HepG2 (cell line): ENCODE measurements at regions not wholly inside any gene's neighbourhood (a gene's known extent, or its start where the extent isn't known, plus 50 kb on each side); places are given as distances from the start of the nearest gene placed in this dataset.

ENCODE experiments used
- ATAC-seq: fragments of 200-7000 bp; cut with Tn5 transposase; 3 replicates; pipeline ENCODE4 v1.9.1; 2020; ENCODE audit warnings: mild to moderate bottlenecking, moderate library complexity
- BruUV-seq: library from RNA; stranded (reverse); fragments of 400-500 nt; replicated peaks from 2 replicates; lab custom pipeline; 2021; lab: Mats Ljungman, UMichigan
- CTCF ChIA-PET: fragments of 300-600 bp; formaldehyde crosslinking; extraction: SDS; loops from one replicate; lab custom pipeline; 2021; ENCODE audit warnings: low total read pairs, inconsistent platforms, low intra/inter-chr PET ratio; lab: Yijun Ruan, JAX
- POLR2A ChIA-PET: fragments of 350-600 bp; sonication (Branson Sonifier 250); formaldehyde crosslinking; loops from one replicate; lab custom pipeline; 2020; ENCODE audit warnings: antibody characterized with exemption, inconsistent platforms; lab: Yijun Ruan, JAX
- DNase-seq: peaks from one replicate; pipeline ENCODE4 v3.0.0-alpha.2; 2015; ENCODE audit warnings: low spot score
- FAIRE-seq: peaks from 3 replicates; lab custom pipeline; 2011; peaks lifted over from hg19 to GRCh38; lab: Jason Lieb, UNC
- H2AFZ ChIP-seq: one replicate; pipeline ENCODE4 v1.6.1; 2011; ENCODE audit warnings: low read length, inconsistent platforms
- H3K27ac ChIP-seq: fragments of 300-600 bp; 3 replicates; pipeline ENCODE4 v1.8.0; 2011; ENCODE audit warnings: mixed run types, mild to moderate bottlenecking, mixed read lengths, low read length, inconsistent platforms; ENCODE audit not compliant: insufficient read depth; ENCODE audit errors: extremely low read length
- H3K27me3 ChIP-seq, 2 experiments: fragments of 200-600 bp in 1 of 2; 2 replicates in 1 of 2; 3 replicates in 1 of 2; pipeline versions ENCODE4 v1.6.0 to v1.8.0; 2011; ENCODE audit warnings: low read length in 2 of 2, mild to moderate bottlenecking in 2 of 2, moderate library complexity in 2 of 2, inconsistent platforms in 1 of 2; ENCODE audit not compliant: insufficient read depth in 2 of 2, control insufficient read depth in 1 of 2
- H3K36me3 ChIP-seq, 2 experiments: fragments of 200-600 bp in 1 of 2; replicated peaks in 1 of 2; 2 replicates in 1 of 2; 3 replicates in 1 of 2; pipeline versions ENCODE4 v1.5.1 to v1.8.0; 2011; ENCODE audit warnings: low read length in 2 of 2, inconsistent platforms in 1 of 2; ENCODE audit not compliant: insufficient read depth in 2 of 2, control insufficient read depth in 1 of 2
- H3K4me1 ChIP-seq: 2 replicates; pipeline ENCODE4 v1.5.1; 2012; ENCODE audit warnings: low read length, inconsistent platforms; ENCODE audit not compliant: insufficient read depth
- H3K4me2 ChIP-seq: 2 replicates; pipeline ENCODE4 v1.6.0; 2011; ENCODE audit warnings: low read depth, low read length, inconsistent platforms
- H3K4me3 ChIP-seq, 3 experiments: fragments of 200-600 bp in 1 of 3; sonication (generic), shearing (Covaris generic) in 1 of 3; replicated peaks in 1 of 3; 2 replicates each; pipeline ENCODE4 v1.5.1; 2011 to 2016; ENCODE audit warnings: low read length in 3 of 3, inconsistent platforms in 2 of 3, low read depth in 2 of 3, mild to moderate bottlenecking in 2 of 3, control low read depth in 1 of 3, mixed read lengths in 1 of 3; ENCODE audit not compliant: insufficient read depth in 1 of 3
- H3K79me2 ChIP-seq: one replicate; pipeline ENCODE4 v1.6.1; 2011; ENCODE audit warnings: low read length, inconsistent platforms; ENCODE audit not compliant: insufficient read depth
- H3K9ac ChIP-seq: 2 replicates; pipeline ENCODE4 v1.6.0; 2011; ENCODE audit warnings: mild to moderate bottlenecking, low read depth, low read length, inconsistent platforms; ENCODE audit not compliant: insufficient read depth
- H3K9me3 ChIP-seq: 2 replicates; pipeline ENCODE4 v1.5.1; 2012; ENCODE audit warnings: mild to moderate bottlenecking, low read length
- H4K20me1 ChIP-seq: 2 replicates; pipeline ENCODE4 v1.6.0; 2011; ENCODE audit warnings: inconsistent platforms, mild to moderate bottlenecking, low read length, moderate library complexity; ENCODE audit not compliant: insufficient read depth
- ATF7-NPFF ChIP-seq: sonication (generic); formaldehyde crosslinking; IDR thresholded peaks from 2 replicates; pipeline ENCODE4 v1.8.1; 2023; ENCODE audit warnings: mild to moderate bottlenecking, low read depth, missing genetic modification reagents, moderate library complexity
- FIP1L1 ChIP-seq: fragments of 200-400 bp; formaldehyde crosslinking; IDR thresholded peaks from 2 replicates; pipeline ENCODE4 v1.6.1; 2018; ENCODE audit warnings: low read depth, mild to moderate bottlenecking, low read length, moderate library complexity, borderline replicate concordance; ENCODE audit not compliant: insufficient read depth
- GFI1 ChIP-seq: sonication (generic); formaldehyde crosslinking; IDR thresholded peaks from 2 replicates; pipeline ENCODE4 v1.5.0; 2020; ENCODE audit warnings: missing genetic modification reagents, mild to moderate bottlenecking, borderline replicate concordance
- RFX3 ChIP-seq: IDR thresholded peaks from 2 replicates; pipeline ENCODE4 v1.6.1; 2016; ENCODE audit warnings: missing biosample characterization, missing genetic modification reagents
- ZNF460 ChIP-seq: sonication (generic); formaldehyde crosslinking; IDR thresholded peaks from 2 replicates; pipeline ENCODE4 v1.5.1; 2020; ENCODE audit warnings: missing genetic modification reagents, mild to moderate bottlenecking, borderline replicate concordance
- ZNF773 ChIP-seq: sonication (generic); formaldehyde crosslinking; IDR thresholded peaks from 2 replicates; pipeline ENCODE4 v1.4.0; 2020; ENCODE audit warnings: missing genetic modification reagents, borderline replicate concordance
- ZSCAN20 ChIP-seq: sonication (generic); formaldehyde crosslinking; IDR thresholded peaks from 2 replicates; pipeline ENCODE4 v1.4.0; 2020; ENCODE audit warnings: missing genetic modification reagents, mild to moderate bottlenecking, borderline replicate concordance
- ZSCAN30 ChIP-seq: sonication (generic); formaldehyde crosslinking; IDR thresholded peaks from 2 replicates; pipeline ENCODE4 v1.5.0; 2020; ENCODE audit warnings: mild to moderate bottlenecking, missing genetic modification reagents
- WGBS: methylation state at CpG from one replicate; pipeline ENCODE4 v1.1.6; 2017; ENCODE audit warnings: low lambda C conversion rate; 5-methylcytosine and 5-hydroxymethylcytosine counted together
- in situ Hi-C: cut with HindIII; loops from 2 replicates; pipeline ENCODE4 v1.10.0; 2017; ENCODE audit warnings: low pct_unique_long_range_greater_than_20kb; ENCODE audit not compliant: extremely low pct_ligation_motif_present
- intact Hi-C: fragments of 100-400 bp; cut with micrococcal nuclease; formaldehyde crosslinking; loops from one replicate; pipeline ENCODE4 v1.10.0; 2022; ENCODE audit not compliant: unreplicated experiment
- TF ChIP-seq, protein P1 (sequence below): sonication (generic); formaldehyde crosslinking; IDR thresholded peaks from 2 replicates; pipeline ENCODE4 v1.5.1; 2020; ENCODE audit warnings: missing genetic modification reagents, mild to moderate bottlenecking, borderline replicate concordance
- TF ChIP-seq, protein P2 (sequence below): sonication (generic); formaldehyde crosslinking; IDR thresholded peaks from 2 replicates; pipeline ENCODE4 v1.4.0; 2020; ENCODE audit warnings: mild to moderate bottlenecking, missing genetic modification reagents

GRCh38 chr1:222223010-222223409 lies 324.9 kb downstream of the HHIPL2 start:
- Histone ChIP-seq H3K27me3 (no peaks in the 10 kb centered on the region), H2AFZ (no peak overlapping the region), H3K4me3 (no peak overlapping the region), H3K9me3 (no peaks in the 10 kb centered on the region), H4K20me1 (no peaks in the 10 kb centered on the region), H3K9ac (no peak overlapping the region), H3K36me3 (no peaks in the 10 kb centered on the region), H3K4me1 (no peaks in the 10 kb centered on the region), H3K27ac (no peak overlapping the region), H3K4me2 (no peak overlapping the region), H3K79me2 (no peaks in the 10 kb centered on the region)
- intact Hi-C loops, result no loop called here
- no peak for FAIRE-seq
- BruUV-seq, result no TSS peak
- no peak for DNase-seq
- TF ChIP-seq, protein P1, sequence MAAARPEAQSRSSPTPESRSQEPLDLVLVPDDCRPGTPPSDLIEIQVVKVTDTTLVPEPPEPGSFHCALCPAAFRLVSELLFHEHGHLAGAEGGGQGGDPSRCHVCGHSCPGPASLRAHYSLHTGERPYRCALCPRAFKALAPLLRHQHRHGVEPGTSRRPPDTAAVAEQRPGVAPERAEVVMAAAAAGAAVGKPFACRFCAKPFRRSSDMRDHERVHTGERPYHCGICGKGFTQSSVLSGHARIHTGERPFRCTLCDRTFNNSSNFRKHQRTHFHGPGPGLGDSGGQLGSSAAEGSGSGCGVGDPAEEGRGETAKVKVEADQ (CRISPR knock-in tag), result no peak
- no peak for TF ChIP-seq ZNF773
- in situ Hi-C loops, result no loop called here
- ChIA-PET POLR2A (no interaction called here), CTCF (no interaction called here)
- WGBS, result 0% methylated on average over 1 of the region's 1 CpG
- no peak for ATAC-seq

GRCh38 chr1:222216255-222216754 lies 331.6 kb downstream of the HHIPL2 start:
- WGBS, result 2% methylated on average over 3 of the region's 3 CpGs
- POLR2A ChIA-PET, result no interaction called here
- in situ Hi-C loops, result no loop called here
- no peak for TF ChIP-seq ZSCAN20 (CRISPR knock-in tag)
- no peak for TF ChIP-seq RFX3 (CRISPR knock-in tag)
- TF ChIP-seq FIP1L1, result no peak
- no peak for TF ChIP-seq ATF7-NPFF (CRISPR knock-in tag)
- TF ChIP-seq, protein P2, sequence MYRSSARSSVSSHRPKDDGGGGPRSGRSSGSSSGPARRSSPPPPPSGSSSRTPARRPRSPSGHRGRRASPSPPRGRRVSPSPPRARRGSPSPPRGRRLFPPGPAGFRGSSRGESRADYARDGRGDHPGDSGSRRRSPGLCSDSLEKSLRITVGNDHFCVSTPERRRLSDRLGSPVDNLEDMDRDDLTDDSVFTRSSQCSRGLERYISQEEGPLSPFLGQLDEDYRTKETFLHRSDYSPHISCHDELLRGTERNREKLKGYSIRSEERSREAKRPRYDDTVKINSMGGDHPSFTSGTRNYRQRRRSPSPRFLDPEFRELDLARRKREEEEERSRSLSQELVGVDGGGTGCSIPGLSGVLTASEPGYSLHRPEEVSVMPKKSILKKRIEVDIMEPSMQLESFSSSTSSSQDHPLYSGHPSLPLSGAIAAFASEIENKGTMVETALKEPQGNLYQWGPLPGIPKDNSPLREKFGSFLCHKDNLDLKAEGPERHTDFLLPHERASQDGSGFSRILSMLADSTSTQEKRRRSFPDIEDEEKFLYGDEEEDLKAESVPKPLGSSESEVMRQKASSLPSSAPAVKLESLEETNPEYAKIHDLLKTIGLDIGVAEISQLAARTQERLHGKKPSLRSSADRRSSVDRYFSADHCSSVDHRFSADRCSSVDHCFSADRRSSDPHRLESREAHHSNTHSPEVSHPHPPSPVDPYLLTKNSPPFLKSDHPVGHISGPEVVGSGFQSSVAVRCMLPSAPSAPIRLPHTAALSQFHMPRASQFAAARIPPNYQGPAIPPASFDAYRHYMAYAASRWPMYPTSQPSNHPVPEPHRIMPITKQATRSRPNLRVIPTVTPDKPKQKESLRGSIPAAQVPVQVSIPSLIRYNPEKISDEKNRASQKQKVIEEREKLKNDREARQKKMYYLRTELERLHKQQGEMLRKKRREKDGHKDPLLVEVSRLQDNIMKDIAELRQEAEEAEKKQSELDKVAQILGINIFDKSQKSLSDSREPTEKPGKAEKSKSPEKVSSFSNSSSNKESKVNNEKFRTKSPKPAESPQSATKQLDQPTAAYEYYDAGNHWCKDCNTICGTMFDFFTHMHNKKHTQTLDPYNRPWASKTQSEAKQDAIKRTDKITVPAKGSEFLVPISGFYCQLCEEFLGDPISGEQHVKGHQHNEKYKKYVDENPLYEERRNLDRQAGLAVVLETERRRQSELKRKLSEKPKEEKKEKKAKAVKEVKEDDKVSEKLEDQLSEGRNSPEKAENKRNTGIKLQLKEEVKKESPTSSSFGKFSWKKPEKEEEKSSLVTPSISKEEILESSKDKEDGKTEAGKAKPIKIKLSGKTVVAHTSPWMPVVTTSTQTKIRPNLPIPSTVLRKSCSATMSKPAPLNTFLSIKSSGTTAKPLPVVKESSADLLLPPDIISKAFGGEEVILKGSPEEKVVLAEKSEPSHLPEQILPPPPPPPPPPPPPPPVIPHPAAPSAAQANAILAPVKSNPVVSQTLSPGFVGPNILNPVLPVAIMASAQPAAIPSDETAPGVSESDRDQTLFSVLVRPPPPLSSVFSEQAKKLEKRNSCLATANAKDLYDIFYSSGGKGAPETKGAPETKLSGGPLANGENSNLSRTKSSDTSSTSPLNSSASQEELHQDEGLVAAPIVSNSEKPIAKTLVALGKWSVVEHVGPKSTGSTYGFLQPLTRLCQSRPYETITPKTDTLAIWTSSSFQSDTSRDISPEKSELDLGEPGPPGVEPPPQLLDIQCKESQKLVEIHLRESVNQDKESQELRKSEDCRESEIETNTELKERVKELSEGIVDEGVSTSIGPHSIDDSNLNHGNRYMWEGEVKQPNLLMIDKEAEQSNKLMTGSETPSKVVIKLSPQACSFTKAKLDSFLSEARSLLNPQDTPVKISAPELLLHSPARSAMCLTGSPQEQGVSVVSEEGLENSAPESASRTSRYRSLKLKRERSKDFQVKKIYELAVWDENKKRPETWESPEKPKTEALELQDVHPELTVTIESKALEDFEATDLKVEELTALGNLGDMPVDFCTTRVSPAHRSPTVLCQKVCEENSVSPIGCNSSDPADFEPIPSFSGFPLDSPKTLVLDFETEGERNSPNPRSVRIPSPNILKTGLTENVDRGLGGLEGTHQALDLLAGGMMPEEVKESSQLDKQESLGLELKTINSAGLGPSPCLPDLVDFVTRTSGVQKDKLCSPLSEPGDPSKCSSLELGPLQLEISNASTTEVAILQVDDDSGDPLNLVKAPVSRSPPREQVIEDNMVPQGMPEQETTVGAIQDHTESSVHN (CRISPR knock-in tag), result no peak
- no peak for TF ChIP-seq GFI1 (CRISPR knock-in tag)
- TF ChIP-seq ZNF460 (CRISPR knock-in tag), result no peak
- TF ChIP-seq ZSCAN30, result no peak

More at GRCh38 chr1:222216255-222216754, 331.6 kb downstream of the HHIPL2 start:
- FAIRE-seq, result no peak
- no peaks in the 10 kb centered on the region; a peak in 1 of 5 replicates for H3K27me3 ChIP-seq
- H3K36me3 ChIP-seq, result no peaks in the 10 kb centered on the region
- no peak overlapping the region for H3K4me2 ChIP-seq
- no TSS peak for BruUV-seq
- CTCF ChIA-PET, result no interaction called here
- no peak overlapping the region for H2AFZ ChIP-seq
- no peak for ATAC-seq
- H3K4me1 ChIP-seq, result no peaks in the 10 kb centered on the region
- DNase-seq, result no peak
- H3K9me3 ChIP-seq, result no peaks in the 10 kb centered on the region
- H3K79me2 ChIP-seq, result no peaks in the 10 kb centered on the region
- no peak overlapping the region for H3K4me3 ChIP-seq
- no peak overlapping the region for H3K9ac ChIP-seq
- no peak overlapping the region for H3K27ac ChIP-seq
- no peaks in the 10 kb centered on the region for H4K20me1 ChIP-seq
- intact Hi-C loops, result no loop called here
